ENCODE measurements at regions not wholly inside any gene's neighbourhood (a gene's known extent, or its start where the extent isn't known, plus 50 kb on each side); places are given as distances from the start of the nearest gene placed in this dataset.

DNA sequence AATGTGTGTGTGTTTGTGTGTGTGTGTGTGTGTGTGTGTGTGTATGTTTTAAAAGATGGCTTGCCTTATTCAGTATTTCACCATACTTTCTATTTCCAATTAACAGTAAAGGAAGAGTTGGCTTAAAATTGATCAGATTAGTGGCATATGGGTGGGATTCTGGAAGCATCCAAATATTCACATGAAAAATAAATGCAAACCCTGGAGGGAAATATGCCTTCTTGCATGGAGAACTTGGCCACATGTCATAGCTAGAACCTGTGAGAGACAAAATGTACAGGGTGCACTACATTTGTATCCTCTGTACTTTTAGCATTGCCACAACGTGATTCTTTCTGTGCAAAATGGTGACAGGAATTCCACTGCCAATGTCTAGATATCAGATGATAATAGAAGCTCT is 589.6 kb downstream of the ZNF674 start:
- H3K9me3 Mint-ChIP-seq = no peaks in the 10 kb centered on the region
- no peak overlapping the region for H3K4me3 Mint-ChIP-seq

DNA sequence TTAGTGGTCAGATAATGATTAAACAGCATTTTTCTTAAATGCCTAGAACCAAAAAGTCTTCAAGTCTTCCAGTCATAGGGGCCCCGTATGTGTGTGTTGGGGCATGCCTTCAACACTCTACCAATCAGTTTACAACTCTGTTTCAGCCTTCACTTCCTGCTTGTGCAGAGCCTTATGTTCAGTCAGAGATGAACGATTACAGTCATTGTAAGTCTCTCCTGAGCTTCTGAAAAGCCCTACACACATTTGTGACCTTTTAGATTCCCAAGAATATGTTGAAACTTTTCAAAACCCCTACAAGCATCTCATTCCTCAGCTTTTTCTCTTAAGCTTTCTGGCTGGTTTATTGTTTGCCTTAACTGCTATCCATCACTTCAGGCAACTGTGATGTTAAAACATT is 591.2 kb downstream of the ZNF674 start:
- Mint-ChIP-seq H3K27me3 (ENCODE audit: low read depth) (no peaks in the 10 kb centered on the region), H3K4me3 (no peak overlapping the region), H3K27ac (no peak overlapping the region), H3K36me3 (ENCODE audit: low read depth) (no peaks in the 10 kb centered on the region), H3K4me1 (ENCODE audit: low read depth) (no peaks in the 10 kb centered on the region), H3K9me3 (peaks cover 4% of the 10 kb centered on the region)

More for the DNA sequence above, 589.6 kb downstream of the ZNF674 start:
- Mint-ChIP-seq H3K27ac (no peak overlapping the region), H3K27me3 (ENCODE audit: low read depth) (no peaks in the 10 kb centered on the region), H3K36me3 (ENCODE audit: low read depth) (no peaks in the 10 kb centered on the region), H3K4me1 (ENCODE audit: low read depth) (no peaks in the 10 kb centered on the region)

DNA sequence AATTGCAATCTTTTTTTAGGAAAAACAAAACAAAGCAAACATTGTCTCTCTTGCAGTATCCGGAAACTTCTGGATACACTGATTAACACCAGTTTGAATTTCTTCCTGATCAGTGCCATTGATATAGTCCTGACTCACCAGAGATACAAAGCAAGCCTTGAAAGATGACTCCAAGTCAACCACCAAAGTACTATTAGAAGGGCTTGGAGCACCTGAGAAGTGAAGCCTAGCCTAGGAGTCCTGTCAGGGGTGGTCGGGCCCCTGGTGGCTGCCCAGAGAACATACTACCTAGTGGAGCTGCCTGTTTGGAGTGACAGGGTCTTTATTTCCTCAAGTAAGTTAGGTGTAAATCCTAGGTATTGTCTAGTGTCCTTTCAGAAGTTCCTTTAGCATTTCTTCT is 593.2 kb downstream of the ZNF674 start:
- Mint-ChIP-seq H3K4me1 (ENCODE audit: low read depth) (no peaks in the 10 kb centered on the region), H3K4me3 (no peak overlapping the region), H3K36me3 (ENCODE audit: low read depth) (no peaks in the 10 kb centered on the region), H3K27me3 (ENCODE audit: low read depth) (no peaks in the 10 kb centered on the region), H3K27ac (no peak overlapping the region), H3K9me3 (peaks cover 4% of the 10 kb centered on the region)

DNA sequence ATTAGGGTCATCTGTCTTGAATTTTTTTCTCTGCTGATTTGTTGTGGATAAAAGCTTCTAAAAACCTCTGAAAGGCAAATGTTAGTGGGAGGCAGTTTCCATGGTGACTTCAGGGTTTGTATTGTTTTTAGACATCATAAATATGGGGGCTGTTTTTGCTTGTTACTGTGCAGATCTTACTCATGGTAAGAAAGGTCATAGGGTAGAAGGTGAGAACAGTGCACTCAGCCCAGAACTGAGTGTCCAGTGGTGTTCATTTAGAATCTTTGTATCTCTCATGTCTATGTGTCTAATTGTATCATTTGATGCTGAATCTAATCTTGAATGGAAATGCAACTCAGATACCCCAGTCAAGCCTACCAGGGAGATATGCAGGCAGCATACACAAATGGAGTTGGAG is 609.8 kb downstream of the ZNF674 start:
- Mint-ChIP-seq H3K27me3 (ENCODE audit: low read depth) (no peaks in the 10 kb centered on the region), H3K36me3 (ENCODE audit: low read depth) (peaks cover 2% of the 10 kb centered on the region), H3K9me3 (peaks cover 4% of the 10 kb centered on the region), H3K4me3 (no peak overlapping the region), H3K27ac (peak overlapping the region; percentile 6), H3K4me1 (ENCODE audit: low read depth) (no peaks in the 10 kb centered on the region)

DNA sequence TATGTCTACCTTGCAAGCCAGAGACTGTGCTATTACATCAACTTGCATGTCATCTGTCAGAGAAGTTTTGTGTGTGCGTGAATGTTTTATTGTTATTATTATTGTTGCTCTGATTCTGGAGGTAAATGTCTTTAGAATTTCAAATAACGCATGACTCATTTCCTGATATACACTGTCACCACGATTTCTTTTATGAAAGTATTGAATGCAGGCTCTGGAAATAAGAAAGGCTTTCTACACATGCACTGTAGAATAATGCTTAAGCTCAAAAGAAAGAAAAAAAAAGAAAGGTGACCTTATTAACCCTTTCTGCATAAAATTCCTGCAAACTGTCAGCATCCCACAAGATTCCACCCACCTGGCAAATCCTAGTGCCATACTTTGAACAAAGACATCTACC is 632.9 kb downstream of the ZNF674 start:
- H3K9me3 Mint-ChIP-seq = no peaks in the 10 kb centered on the region
- H3K27me3 Mint-ChIP-seq (ENCODE audit: low read depth) = no peaks in the 10 kb centered on the region
- no peaks in the 10 kb centered on the region for H3K36me3 Mint-ChIP-seq (ENCODE audit: low read depth)
- no peaks in the 10 kb centered on the region for H3K4me1 Mint-ChIP-seq (ENCODE audit: low read depth)
- no peak overlapping the region for H3K4me3 Mint-ChIP-seq
- no peak overlapping the region for H3K27ac Mint-ChIP-seq

DNA sequence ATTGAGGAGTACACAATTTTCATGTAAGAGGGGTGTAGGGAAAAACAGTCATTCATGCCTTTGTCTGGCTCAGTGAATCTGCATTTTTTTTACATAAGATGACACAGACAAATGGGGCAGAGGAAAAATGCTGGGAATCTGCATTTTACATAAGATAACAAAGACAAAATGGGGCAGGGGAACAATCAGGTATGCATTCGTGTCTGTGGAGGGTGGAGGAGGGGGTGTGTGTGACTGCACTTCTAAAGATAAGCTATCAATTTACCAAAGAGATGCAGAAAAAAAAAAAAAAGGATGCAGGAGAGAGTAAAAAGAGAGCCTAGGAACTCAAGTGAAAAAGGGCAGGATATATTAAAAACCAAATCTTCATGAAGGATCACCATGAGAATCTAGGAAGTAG is 637.4 kb downstream of the ZNF674 start:
- Mint-ChIP-seq H3K27me3 (ENCODE audit: low read depth) (no peaks in the 10 kb centered on the region), H3K27ac (no peak overlapping the region), H3K36me3 (ENCODE audit: low read depth) (no peaks in the 10 kb centered on the region)

DNA sequence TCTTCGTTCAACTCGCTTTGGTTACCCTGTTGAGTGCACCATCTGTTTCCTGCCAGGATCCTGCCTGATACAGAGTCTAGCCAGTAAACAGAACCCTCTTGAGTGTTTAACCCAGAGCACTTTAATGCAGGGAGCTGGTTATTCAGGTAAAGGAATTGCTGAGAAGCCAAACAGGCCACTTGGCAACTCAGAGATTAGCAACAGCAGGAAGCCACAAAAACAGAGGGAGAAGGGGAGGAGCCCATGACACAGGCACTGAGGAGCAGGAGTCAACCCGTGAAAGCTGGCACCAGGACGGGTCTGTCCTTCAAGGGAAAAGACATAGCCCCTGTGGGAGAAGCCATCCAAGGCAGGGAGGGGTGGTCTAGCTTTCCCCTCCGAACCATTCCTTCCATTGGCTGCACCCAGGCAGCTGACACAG is 641.4 kb downstream of the ZNF674 start:
- H3K36me3 Mint-ChIP-seq (ENCODE audit: low read depth) = no peaks in the 10 kb centered on the region
- H3K27me3 Mint-ChIP-seq (ENCODE audit: low read depth) = peaks cover 5% of the 10 kb centered on the region
- no peak overlapping the region for H3K4me3 Mint-ChIP-seq
- H3K9me3 Mint-ChIP-seq = no peaks in the 10 kb centered on the region
- H3K4me1 Mint-ChIP-seq (ENCODE audit: low read depth) = peaks cover 2% of the 10 kb centered on the region
- H3K27ac Mint-ChIP-seq = no peak overlapping the region

More for the DNA sequence above, 637.4 kb downstream of the ZNF674 start:
- peaks cover 2% of the 10 kb centered on the region for H3K4me1 Mint-ChIP-seq (ENCODE audit: low read depth)
- no peak overlapping the region for H3K4me3 Mint-ChIP-seq
- no peaks in the 10 kb centered on the region for H3K9me3 Mint-ChIP-seq

DNA sequence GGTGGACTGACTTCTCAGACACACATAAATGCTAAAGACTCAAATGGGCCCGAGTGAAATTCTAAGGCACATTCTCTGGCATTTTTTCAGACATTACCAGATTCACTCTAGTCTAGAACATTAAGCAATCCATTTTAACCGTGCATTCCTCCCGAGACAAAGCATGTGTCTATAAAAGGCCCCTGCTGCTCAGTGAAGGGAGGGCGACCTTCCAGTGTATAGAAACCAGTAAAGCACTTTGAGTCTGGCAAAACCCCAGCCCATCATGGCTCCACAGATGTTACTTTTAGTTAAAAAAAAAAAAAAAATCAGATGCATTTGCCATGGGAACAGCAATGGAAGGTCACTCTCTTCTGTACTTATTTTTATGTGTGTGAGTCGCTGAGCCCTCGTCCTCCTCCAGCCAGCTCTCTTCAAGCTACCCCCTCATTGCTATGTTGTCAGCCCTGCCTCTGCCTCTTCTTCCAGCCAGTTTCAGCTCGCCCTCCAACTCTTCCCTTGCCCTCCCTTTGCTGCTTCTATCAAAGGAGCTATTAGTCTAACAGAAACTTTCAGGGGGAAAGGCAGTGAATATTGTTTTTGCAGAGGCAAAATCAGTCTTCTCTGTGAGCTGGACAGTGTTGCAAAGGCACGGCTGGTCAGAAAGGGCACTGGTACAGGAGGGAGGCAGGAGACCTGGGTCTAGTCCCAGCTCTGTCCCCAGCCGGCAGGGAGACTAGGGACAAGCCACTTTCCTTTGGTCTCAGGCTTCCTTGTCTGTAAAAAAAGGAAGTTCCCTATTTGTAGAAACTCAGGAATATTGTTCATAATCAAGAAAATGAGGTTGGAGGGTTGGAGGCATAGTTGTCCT is 644.2 kb downstream of the ZNF674 start:
- no peak overlapping the region for H3K27ac Mint-ChIP-seq
- H3K27me3 Mint-ChIP-seq (ENCODE audit: low read depth) = peaks cover 5% of the 10 kb centered on the region
- no peak overlapping the region for H3K4me3 Mint-ChIP-seq
- no peaks in the 10 kb centered on the region for H3K9me3 Mint-ChIP-seq
- no peaks in the 10 kb centered on the region for H3K36me3 Mint-ChIP-seq (ENCODE audit: low read depth)
- H3K4me1 Mint-ChIP-seq (ENCODE audit: low read depth) = peaks cover 2% of the 10 kb centered on the region

DNA sequence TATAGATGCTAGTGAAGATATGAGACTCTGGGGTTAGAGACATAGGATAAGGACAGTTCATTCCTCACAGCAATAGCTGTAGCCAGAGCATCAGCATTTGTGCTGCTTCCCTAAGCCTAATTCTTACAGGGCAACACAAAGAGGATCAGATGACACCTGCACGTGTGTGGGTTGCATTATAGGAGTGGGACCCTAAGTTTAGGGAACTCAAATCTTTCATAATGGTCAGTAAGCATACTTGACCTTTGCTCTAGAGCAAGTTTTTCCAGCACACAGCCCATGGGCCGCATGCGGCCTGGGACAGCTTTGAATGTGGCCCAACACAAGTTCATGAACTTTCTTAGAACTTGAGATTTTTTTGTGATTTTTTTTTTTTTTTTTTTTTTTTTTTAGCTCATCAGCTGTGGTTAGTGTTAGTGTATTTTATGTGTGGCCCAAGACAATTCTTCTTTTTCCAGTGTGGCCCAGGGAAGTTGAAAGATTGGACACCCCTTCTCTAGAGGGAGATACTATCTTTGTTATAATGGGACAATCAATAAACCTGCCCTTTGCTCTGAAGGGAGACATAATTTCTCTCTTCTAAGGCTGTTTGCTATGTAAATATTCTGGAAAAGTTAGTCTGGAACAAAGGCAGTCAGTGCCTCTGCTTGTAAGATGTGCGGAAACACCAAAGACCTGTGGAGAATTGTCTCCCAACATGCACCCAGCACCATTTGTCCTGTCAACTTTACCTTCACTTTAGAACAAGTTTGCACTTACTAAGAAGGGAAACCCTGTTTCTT is 650.2 kb downstream of the ZNF674 start:
- no peak overlapping the region for H3K4me3 Mint-ChIP-seq
- no peaks in the 10 kb centered on the region for H3K36me3 Mint-ChIP-seq (ENCODE audit: low read depth)
- no peak overlapping the region for H3K27ac Mint-ChIP-seq
- H3K4me1 Mint-ChIP-seq (ENCODE audit: low read depth) = no peaks in the 10 kb centered on the region
- H3K9me3 Mint-ChIP-seq = peaks cover 3% of the 10 kb centered on the region
- H3K27me3 Mint-ChIP-seq (ENCODE audit: low read depth) = no peaks in the 10 kb centered on the region

DNA sequence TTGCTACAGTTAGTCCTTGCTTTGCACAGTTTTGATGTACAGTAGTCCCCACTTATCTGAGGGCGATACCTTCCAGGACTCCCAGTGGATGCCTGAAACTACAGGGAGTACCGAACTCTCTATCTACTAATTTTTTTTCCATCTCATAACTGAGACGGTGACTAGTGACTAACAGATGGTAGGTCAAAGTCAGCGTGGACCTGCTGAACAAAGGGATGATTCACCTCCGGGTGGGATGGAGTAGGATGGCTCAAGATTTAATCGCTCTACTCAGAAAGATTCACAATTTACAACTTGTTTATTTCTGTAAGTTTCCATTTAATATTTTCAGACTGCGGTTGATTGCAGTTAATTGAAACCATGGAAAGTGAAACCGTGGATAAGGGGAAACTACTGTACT is 655.8 kb downstream of the ZNF674 start:
- H3K27ac Mint-ChIP-seq = no peak overlapping the region
- H3K9me3 Mint-ChIP-seq = peaks cover under 1% of the 10 kb centered on the region
- H3K4me1 Mint-ChIP-seq (ENCODE audit: low read depth) = no peaks in the 10 kb centered on the region
- no peak overlapping the region for H3K4me3 Mint-ChIP-seq
- H3K36me3 Mint-ChIP-seq (ENCODE audit: low read depth) = no peaks in the 10 kb centered on the region
- H3K27me3 Mint-ChIP-seq (ENCODE audit: low read depth) = no peaks in the 10 kb centered on the region

DNA sequence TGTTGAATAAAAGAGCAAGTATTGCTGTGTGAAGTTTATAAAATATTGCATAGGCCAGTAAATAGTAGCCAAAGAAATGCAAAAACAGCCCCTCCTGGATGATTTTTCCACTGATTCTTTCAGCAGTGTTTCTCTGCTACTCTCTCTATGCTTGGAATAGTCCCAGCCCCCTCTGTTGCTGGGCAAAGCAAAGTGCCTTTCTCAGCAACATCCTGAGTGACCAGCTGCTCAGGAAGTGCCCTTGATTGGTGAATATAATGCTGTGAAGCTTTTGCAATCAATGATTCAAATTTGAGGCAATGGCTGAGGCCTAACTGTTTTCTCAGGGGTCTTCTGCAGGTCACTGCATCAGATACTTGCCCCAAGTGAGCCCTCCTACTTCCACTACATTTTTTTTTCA is 656.7 kb downstream of the ZNF674 start:
- H3K27me3 Mint-ChIP-seq (ENCODE audit: low read depth) = no peaks in the 10 kb centered on the region
- H3K4me1 Mint-ChIP-seq (ENCODE audit: low read depth) = no peaks in the 10 kb centered on the region
- H3K27ac Mint-ChIP-seq = no peak overlapping the region
- no peak overlapping the region for H3K4me3 Mint-ChIP-seq
- H3K9me3 Mint-ChIP-seq = no peaks in the 10 kb centered on the region
- H3K36me3 Mint-ChIP-seq (ENCODE audit: low read depth) = no peaks in the 10 kb centered on the region

DNA sequence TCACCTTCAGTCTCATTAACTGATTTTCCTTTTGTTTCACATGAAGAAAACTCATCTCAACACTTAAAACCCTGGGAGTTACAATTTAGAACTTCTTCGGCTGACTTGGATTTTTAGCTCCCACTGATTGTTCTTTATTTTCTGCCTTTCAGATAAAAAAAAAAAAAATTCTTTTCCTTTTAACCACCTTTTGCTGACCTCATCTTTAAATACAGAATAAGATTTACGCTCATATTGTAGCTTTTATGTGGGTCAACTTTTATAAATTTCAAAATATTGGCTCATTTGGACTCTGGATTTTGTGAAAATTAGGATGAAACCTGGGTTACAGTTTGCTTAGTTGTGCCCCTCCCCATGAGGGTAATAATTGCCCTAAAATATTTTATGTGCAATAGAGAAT is 659.3 kb downstream of the ZNF674 start:
- H3K36me3 Mint-ChIP-seq (ENCODE audit: low read depth) = no peaks in the 10 kb centered on the region
- no peak overlapping the region for H3K4me3 Mint-ChIP-seq
- no peaks in the 10 kb centered on the region for H3K4me1 Mint-ChIP-seq (ENCODE audit: low read depth)
- no peaks in the 10 kb centered on the region for H3K9me3 Mint-ChIP-seq
- H3K27ac Mint-ChIP-seq = no peak overlapping the region
- H3K27me3 Mint-ChIP-seq (ENCODE audit: low read depth) = no peaks in the 10 kb centered on the region

DNA sequence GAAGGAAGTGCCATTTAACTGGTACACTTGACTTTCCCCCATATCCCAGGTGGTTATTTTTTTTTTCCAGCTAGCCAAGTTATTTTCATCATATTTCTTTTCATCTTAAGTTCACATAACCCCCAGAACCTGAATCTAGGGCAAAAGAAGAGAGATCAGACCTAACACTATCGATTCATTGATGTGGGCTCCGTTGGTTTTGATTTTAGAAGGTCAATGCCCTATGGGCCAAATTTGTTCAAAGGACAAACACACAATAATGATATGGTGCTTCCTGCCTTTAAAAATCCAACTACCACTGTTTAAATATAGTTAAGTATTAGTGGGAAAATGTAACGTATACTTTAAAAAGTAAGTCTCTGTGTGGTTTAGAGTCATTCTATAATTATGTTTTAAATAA is 665.7 kb downstream of the ZNF674 start:
- no peak overlapping the region for H3K4me3 Mint-ChIP-seq
- no peaks in the 10 kb centered on the region for H3K27me3 Mint-ChIP-seq (ENCODE audit: low read depth)
- H3K4me1 Mint-ChIP-seq (ENCODE audit: low read depth) = no peaks in the 10 kb centered on the region
- H3K36me3 Mint-ChIP-seq (ENCODE audit: low read depth) = no peaks in the 10 kb centered on the region
- H3K27ac Mint-ChIP-seq = no peak overlapping the region
- no peaks in the 10 kb centered on the region for H3K9me3 Mint-ChIP-seq

DNA sequence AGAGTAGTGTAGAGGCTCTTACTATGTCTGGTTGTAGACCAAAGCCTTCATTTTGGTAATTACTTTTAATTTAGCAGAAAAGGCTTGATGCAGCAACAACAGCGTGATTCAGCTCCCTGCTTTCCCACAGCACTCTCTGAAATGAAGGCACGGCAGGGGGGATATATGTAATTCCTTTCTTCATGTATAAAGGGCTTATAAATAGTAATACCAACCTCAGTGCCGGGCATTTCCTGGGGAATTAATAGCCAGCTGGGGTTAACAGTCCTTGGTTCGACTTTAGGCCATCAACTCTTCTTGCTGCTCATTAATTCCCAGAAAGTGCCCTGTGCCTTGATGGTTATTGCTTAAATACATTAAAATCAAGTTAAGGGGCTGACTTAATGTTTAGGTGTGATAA is 669.0 kb downstream of the ZNF674 start:
- no peaks in the 10 kb centered on the region for H3K9me3 Mint-ChIP-seq
- no peaks in the 10 kb centered on the region for H3K36me3 Mint-ChIP-seq (ENCODE audit: low read depth)
- H3K4me3 Mint-ChIP-seq = no peak overlapping the region
- H3K4me1 Mint-ChIP-seq (ENCODE audit: low read depth) = peaks cover 7% of the 10 kb centered on the region
- no peak overlapping the region for H3K27ac Mint-ChIP-seq
- no peaks in the 10 kb centered on the region for H3K27me3 Mint-ChIP-seq (ENCODE audit: low read depth)

DNA sequence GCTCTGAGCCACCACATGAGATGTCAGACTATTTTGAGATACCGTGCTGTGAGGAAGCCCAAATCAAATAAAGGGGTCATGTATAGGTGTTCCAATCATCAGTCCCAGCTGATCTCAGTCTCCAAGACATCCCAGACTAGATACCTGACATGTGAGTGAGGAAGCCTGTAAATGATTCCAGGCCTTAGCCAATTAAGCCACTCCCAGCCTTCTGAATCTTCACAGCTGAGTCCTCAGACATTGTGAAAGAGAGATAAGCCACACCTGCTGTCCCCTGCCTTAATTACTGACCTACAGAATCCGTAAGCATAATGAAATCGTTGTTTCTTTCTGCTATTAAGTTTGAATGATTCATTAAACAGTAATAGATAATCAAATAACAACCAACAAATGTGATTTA is 671.4 kb downstream of the ZNF674 start:
- Mint-ChIP-seq H3K4me1 (ENCODE audit: low read depth) (peaks cover 7% of the 10 kb centered on the region), H3K27ac (no peak overlapping the region), H3K4me3 (no peak overlapping the region)

More for the DNA sequence above, 671.4 kb downstream of the ZNF674 start:
- Mint-ChIP-seq H3K27me3 (ENCODE audit: low read depth) (no peaks in the 10 kb centered on the region), H3K9me3 (no peaks in the 10 kb centered on the region), H3K36me3 (ENCODE audit: low read depth) (no peaks in the 10 kb centered on the region)
